Hepatocyte (in vitro differentiated cells): ENCODE measurements at regions not wholly inside any gene's neighbourhood (a gene's known extent, or its start where the extent isn't known, plus 50 kb on each side); places are given as distances from the start of the nearest gene placed in this dataset.

Source experiments
- EZH2 ChIP-seq: fragments of 200-600 bp; sonication (generic); IDR thresholded peaks from 2 replicates; pipeline ENCODE4 v1.6.1; 2016; ENCODE audit warnings: antibody characterized with exemption, mild to moderate bottlenecking, borderline replicate concordance
- TF ChIP-seq, protein P1 (sequence below): fragments of 200-600 bp; sonication (generic); IDR thresholded peaks from 2 replicates; pipeline ENCODE4 v1.5.1; 2016; ENCODE audit warnings: antibody characterized with exemption, mild to moderate bottlenecking; ENCODE audit not compliant: poor library complexity

DNA sequence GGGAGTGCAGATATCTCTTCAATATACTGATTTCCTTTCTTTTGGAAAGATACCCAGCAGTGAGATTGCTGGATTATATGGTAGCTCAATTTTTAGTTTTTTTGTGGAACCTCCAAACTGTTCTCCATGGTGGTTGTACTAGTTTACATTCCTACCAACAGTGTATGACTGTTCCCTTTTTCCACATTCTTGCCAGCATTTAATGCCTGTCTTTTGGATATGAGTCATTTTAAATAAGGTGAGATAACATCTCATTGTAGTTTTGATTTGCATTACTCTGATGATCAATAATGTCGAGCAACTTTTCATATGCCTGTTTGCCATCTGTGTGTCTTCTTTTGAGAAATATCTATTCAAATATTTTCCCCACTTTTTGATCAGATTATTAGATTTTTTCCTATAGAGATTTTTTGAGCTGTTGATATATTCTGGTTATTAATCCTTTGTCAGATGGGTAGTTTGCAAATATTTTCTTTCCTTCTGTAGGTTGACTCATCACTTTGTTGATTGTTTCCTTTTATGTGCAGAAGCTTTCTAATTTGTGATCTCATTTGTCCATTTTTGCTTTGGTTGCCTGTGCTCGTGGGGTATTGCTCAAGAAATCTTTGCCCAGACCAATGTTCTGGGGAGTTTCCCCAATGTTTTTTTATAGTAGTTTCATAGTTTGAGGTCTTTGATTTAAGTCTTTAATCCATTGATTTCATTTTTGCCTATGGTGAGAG lies 552.7 kb downstream of the ZNF674 start:
- TF ChIP-seq, protein P1, sequence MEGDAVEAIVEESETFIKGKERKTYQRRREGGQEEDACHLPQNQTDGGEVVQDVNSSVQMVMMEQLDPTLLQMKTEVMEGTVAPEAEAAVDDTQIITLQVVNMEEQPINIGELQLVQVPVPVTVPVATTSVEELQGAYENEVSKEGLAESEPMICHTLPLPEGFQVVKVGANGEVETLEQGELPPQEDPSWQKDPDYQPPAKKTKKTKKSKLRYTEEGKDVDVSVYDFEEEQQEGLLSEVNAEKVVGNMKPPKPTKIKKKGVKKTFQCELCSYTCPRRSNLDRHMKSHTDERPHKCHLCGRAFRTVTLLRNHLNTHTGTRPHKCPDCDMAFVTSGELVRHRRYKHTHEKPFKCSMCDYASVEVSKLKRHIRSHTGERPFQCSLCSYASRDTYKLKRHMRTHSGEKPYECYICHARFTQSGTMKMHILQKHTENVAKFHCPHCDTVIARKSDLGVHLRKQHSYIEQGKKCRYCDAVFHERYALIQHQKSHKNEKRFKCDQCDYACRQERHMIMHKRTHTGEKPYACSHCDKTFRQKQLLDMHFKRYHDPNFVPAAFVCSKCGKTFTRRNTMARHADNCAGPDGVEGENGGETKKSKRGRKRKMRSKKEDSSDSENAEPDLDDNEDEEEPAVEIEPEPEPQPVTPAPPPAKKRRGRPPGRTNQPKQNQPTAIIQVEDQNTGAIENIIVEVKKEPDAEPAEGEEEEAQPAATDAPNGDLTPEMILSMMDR, result no peak
- TF ChIP-seq EZH2, result no peak
